ENCODE measurements at regions not wholly inside any gene's neighbourhood (a gene's known extent, or its start where the extent isn't known, plus 50 kb on each side); places are given as distances from the start of the nearest gene placed in this dataset.

DNA sequence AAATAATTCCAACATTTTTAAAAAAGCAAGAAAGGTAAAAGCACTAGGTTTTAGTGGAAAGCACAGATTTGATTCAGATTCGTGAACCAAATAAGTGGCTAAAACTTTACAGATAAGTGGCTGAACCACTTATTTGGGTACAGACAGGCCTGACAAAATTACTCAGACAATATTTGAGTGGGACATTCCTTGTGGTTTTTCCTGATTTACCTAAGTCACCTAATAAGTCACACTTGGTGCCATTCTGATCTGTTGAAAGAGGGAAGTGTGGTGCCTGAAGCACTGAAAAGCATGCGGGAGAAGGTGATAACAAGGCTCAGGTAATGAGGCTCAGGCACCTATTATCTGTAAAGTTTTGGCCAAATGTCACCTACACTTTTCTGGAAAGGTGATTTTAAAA, 81.6 kb upstream of the CD55 start:
- Histone ChIP-seq H3K9me3 (ENCODE audit: control insufficient read depth, insufficient read depth, low read depth, low read length) (no peaks in the 10 kb centered on the region), H3K4me3 (ENCODE audit: low read depth, low read length) (no peak overlapping the region), H3K36me3 (ENCODE audit: control insufficient read depth in 2 of 2, insufficient read depth in 1 of 2, low read length in 2 of 2) (no peaks in the 10 kb centered on the region), H3K4me1 (ENCODE audit: control insufficient read depth, insufficient read depth, low read length) (no peaks in the 10 kb centered on the region), H3K27ac (ENCODE audit: extremely low read depth, low read depth, low read length) (no peak overlapping the region)
- CTCF ChIA-PET, result no interaction called here
- no peak for TF ChIP-seq ZNF747 (tag by site-specific recombination; IDR thresholded peaks at IDR 0.05)
- no peak for TF ChIP-seq KLF10 (tag by site-specific recombination; IDR thresholded peaks at IDR 0.05)
- TF ChIP-seq OVOL3 (tag by site-specific recombination; IDR thresholded peaks at IDR 0.05), result no peak
- no peak for TF ChIP-seq ZNF248 (tag by site-specific recombination; IDR thresholded peaks at IDR 0.05)
- TF ChIP-seq WT1 (tag by site-specific recombination; IDR thresholded peaks at IDR 0.05), result no peak
- TF ChIP-seq, protein P1, sequence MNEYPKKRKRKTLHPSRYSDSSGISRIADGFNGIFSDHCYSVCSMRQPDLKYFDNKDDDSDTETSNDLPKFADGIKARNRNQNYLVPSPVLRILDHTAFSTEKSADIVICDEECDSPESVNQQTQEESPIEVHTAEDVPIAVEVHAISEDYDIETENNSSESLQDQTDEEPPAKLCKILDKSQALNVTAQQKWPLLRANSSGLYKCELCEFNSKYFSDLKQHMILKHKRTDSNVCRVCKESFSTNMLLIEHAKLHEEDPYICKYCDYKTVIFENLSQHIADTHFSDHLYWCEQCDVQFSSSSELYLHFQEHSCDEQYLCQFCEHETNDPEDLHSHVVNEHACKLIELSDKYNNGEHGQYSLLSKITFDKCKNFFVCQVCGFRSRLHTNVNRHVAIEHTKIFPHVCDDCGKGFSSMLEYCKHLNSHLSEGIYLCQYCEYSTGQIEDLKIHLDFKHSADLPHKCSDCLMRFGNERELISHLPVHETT (tag by site-specific recombination; IDR thresholded peaks at IDR 0.05), result no peak
- TF ChIP-seq ZNF132 (tag by site-specific recombination; IDR thresholded peaks at IDR 0.05; ENCODE audit: borderline replicate concordance), result no peak
- TF ChIP-seq, protein P2, sequence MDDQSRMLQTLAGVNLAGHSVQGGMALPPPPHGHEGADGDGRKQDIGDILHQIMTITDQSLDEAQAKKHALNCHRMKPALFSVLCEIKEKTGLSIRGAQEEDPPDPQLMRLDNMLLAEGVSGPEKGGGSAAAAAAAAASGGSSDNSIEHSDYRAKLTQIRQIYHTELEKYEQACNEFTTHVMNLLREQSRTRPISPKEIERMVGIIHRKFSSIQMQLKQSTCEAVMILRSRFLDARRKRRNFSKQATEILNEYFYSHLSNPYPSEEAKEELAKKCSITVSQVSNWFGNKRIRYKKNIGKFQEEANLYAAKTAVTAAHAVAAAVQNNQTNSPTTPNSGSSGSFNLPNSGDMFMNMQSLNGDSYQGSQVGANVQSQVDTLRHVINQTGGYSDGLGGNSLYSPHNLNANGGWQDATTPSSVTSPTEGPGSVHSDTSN (CRISPR knock-in tag; IDR thresholded peaks at IDR 0.05), result no peak
- TF ChIP-seq ZNF600 (tag by site-specific recombination; IDR thresholded peaks at IDR 0.05), result no peak
- no peak for TF ChIP-seq ZNF530 (tag by site-specific recombination; IDR thresholded peaks at IDR 0.05; ENCODE audit: low read depth)
- no peak for TF ChIP-seq ZNF324 (tag by site-specific recombination; IDR thresholded peaks at IDR 0.05)
- TF ChIP-seq ZNF223 (tag by site-specific recombination; IDR thresholded peaks at IDR 0.05), result no peak
- TF ChIP-seq ZNF138 (tag by site-specific recombination; IDR thresholded peaks at IDR 0.05; ENCODE audit: borderline replicate concordance), result no peak
- TF ChIP-seq PRDM2 (tag by site-specific recombination; IDR thresholded peaks at IDR 0.05; ENCODE audit: borderline replicate concordance), result no peak
- no peak for TF ChIP-seq ZNF623 (tag by site-specific recombination; IDR thresholded peaks at IDR 0.05)
- POLR2A ChIA-PET, result no interaction called here

- POLR2A ChIA-PET, result no interaction called here
- Histone ChIP-seq H3K36me3 (ENCODE audit: control insufficient read depth in 2 of 2, insufficient read depth in 1 of 2, low read length in 2 of 2) (no peaks in the 10 kb centered on the region), H3K27ac (ENCODE audit: extremely low read depth, low read depth, low read length) (no peak overlapping the region), H3K9me3 (ENCODE audit: control insufficient read depth, insufficient read depth, low read depth, low read length) (no peaks in the 10 kb centered on the region), H3K4me1 (ENCODE audit: control insufficient read depth, insufficient read depth, low read length) (no peaks in the 10 kb centered on the region), H3K4me3 (ENCODE audit: low read depth, low read length) (no peak overlapping the region)
- TF ChIP-seq ZNF654 (tag by site-specific recombination; IDR thresholded peaks at IDR 0.05; ENCODE audit: low read depth) (no peak), ZEB2 (tag by site-specific recombination; IDR thresholded peaks at IDR 0.05) (no peak), ZNF335 (tag by site-specific recombination; conservative IDR thresholded peaks at IDR 0.05) (peak; percentile 28; the same call in 1 of the 2 replicates), ZNF561 (tag by site-specific recombination; IDR thresholded peaks at IDR 0.05; ENCODE audit: borderline replicate concordance) (no peak), ZNF114 (tag by site-specific recombination; IDR thresholded peaks at IDR 0.05) (no peak)
- CTCF ChIA-PET, result interaction anchor here (0.7 kb wide), 1 partner anchor 33 kb away, joined by 3 read pairs; no protein-coding TSS in a partner anchor
These were observed 81.0 kb upstream of the CD55 start for GRCh38 chr1:207240325-207241101.
